ENCODE measurements at regions not wholly inside any gene's neighbourhood (a gene's known extent, or its start where the extent isn't known, plus 50 kb on each side); places are given as distances from the start of the nearest gene placed in this dataset.
A peak's percentile ranks its signal among the peaks of the same experiment; 100 is the strongest.

- no peaks in the 10 kb centered on the region for H3K27me3 ChIP-seq (replicated peaks; ENCODE audit: control insufficient read depth, insufficient read depth, low read length)
- H3K4me3 ChIP-seq (ENCODE audit: low read length) = no peak overlapping the region
- no peaks in the 10 kb centered on the region for H3K9me3 ChIP-seq (ENCODE audit: control insufficient read depth, low read length)
- no peaks in the 10 kb centered on the region for H3K4me1 ChIP-seq (ENCODE audit: control insufficient read depth, insufficient read depth, low read length)
- DNase-seq (ENCODE audit: low read depth) = no peak
- no peak overlapping the region for H3K9ac ChIP-seq (ENCODE audit: low read length)
- no peaks in the 10 kb centered on the region for H3K36me3 ChIP-seq (ENCODE audit: control insufficient read depth, insufficient read depth, low read length, severe bottlenecking)
Measured at GRCh38 chr12:89289720-89290119, 62.6 kb downstream of the DUSP6 start.

GRCh38 chr12:89288959-89289358 lies 63.3 kb downstream of the DUSP6 start:
- no peak overlapping the region for H3K9ac ChIP-seq (ENCODE audit: low read length)
- no peaks in the 10 kb centered on the region for H3K27me3 ChIP-seq (replicated peaks; ENCODE audit: control insufficient read depth, insufficient read depth, low read length)
- H3K9me3 ChIP-seq (ENCODE audit: control insufficient read depth, low read length) = no peaks in the 10 kb centered on the region
- H3K4me1 ChIP-seq (ENCODE audit: control insufficient read depth, insufficient read depth, low read length) = no peaks in the 10 kb centered on the region
- no peak overlapping the region for H3K4me3 ChIP-seq (ENCODE audit: low read length)
- DNase-seq (ENCODE audit: low read depth) = no peak
- H3K36me3 ChIP-seq (ENCODE audit: control insufficient read depth, insufficient read depth, low read length, severe bottlenecking) = no peaks in the 10 kb centered on the region

DNA sequence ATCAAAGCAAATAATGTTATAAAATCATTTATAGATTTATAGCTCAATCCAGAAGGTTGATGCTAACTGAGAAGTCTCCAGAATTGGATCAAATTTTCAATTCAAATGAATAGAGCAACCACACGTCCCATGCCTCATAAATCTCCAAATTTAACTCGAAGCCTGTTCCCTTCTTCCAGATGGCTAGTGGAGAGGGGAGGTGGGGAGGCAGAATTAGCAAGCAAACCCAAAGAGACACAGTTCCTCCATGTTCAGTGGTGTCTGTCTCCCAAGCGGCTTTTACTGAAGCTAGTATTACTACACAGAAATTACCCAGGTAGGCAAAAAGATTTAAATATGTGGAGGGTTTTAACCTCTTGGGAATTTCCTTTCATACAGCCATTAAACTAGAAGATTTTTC lies 65.8 kb downstream of the DUSP6 start:
- Histone ChIP-seq H3K27me3 (replicated peaks; ENCODE audit: control insufficient read depth, insufficient read depth, low read length) (no peaks in the 10 kb centered on the region), H3K36me3 (ENCODE audit: control insufficient read depth, insufficient read depth, low read length, severe bottlenecking) (no peaks in the 10 kb centered on the region), H3K4me3 (ENCODE audit: low read length) (no peak overlapping the region), H3K9ac (ENCODE audit: low read length) (no peak overlapping the region), H3K4me1 (ENCODE audit: control insufficient read depth, insufficient read depth, low read length) (peaks cover 6% of the 10 kb centered on the region), H3K9me3 (ENCODE audit: control insufficient read depth, low read length) (no peaks in the 10 kb centered on the region)
- no peak for DNase-seq (ENCODE audit: low read depth)

- H3K27me3 ChIP-seq (replicated peaks; ENCODE audit: control insufficient read depth, insufficient read depth, low read length) = no peaks in the 10 kb centered on the region
- peaks cover 14% of the 10 kb centered on the region for H3K4me1 ChIP-seq (ENCODE audit: control insufficient read depth, insufficient read depth, low read length)
- no peak for DNase-seq (ENCODE audit: low read depth)
- no peaks in the 10 kb centered on the region for H3K9me3 ChIP-seq (ENCODE audit: control insufficient read depth, low read length)
- H3K36me3 ChIP-seq (ENCODE audit: control insufficient read depth, insufficient read depth, low read length, severe bottlenecking) = no peaks in the 10 kb centered on the region
- H3K4me3 ChIP-seq (ENCODE audit: low read length) = peak overlapping the region; percentile 24
- H3K9ac ChIP-seq (ENCODE audit: low read length) = peak overlapping the region; percentile 59
Measured at GRCh38 chr12:89281539-89281867, 70.8 kb downstream of the DUSP6 start.

- H3K4me3 ChIP-seq (ENCODE audit: low read length) = peak overlapping the region; percentile 0
- H3K27me3 ChIP-seq (replicated peaks; ENCODE audit: control insufficient read depth, insufficient read depth, low read length) = no peaks in the 10 kb centered on the region
- H3K9ac ChIP-seq (ENCODE audit: low read length) = peak overlapping the region; percentile 59
- no peak for DNase-seq (ENCODE audit: low read depth)
- H3K9me3 ChIP-seq (ENCODE audit: control insufficient read depth, low read length) = no peaks in the 10 kb centered on the region
- peaks cover 14% of the 10 kb centered on the region for H3K4me1 ChIP-seq (ENCODE audit: control insufficient read depth, insufficient read depth, low read length)
- H3K36me3 ChIP-seq (ENCODE audit: control insufficient read depth, insufficient read depth, low read length, severe bottlenecking) = no peaks in the 10 kb centered on the region
Measured at GRCh38 chr12:89280833-89281538, 71.3 kb downstream of the DUSP6 start.

GRCh38 chr12:89279499-89279898 lies 72.8 kb downstream of the DUSP6 start:
- Histone ChIP-seq H3K4me1 (ENCODE audit: control insufficient read depth, insufficient read depth, low read length) (peaks cover 14% of the 10 kb centered on the region), H3K9me3 (ENCODE audit: control insufficient read depth, low read length) (no peaks in the 10 kb centered on the region), H3K27me3 (replicated peaks; ENCODE audit: control insufficient read depth, insufficient read depth, low read length) (no peaks in the 10 kb centered on the region), H3K36me3 (ENCODE audit: control insufficient read depth, insufficient read depth, low read length, severe bottlenecking) (no peaks in the 10 kb centered on the region), H3K4me3 (ENCODE audit: low read length) (no peak overlapping the region), H3K9ac (ENCODE audit: low read length) (no peak overlapping the region)
- no peak for DNase-seq (ENCODE audit: low read depth)

DNA sequence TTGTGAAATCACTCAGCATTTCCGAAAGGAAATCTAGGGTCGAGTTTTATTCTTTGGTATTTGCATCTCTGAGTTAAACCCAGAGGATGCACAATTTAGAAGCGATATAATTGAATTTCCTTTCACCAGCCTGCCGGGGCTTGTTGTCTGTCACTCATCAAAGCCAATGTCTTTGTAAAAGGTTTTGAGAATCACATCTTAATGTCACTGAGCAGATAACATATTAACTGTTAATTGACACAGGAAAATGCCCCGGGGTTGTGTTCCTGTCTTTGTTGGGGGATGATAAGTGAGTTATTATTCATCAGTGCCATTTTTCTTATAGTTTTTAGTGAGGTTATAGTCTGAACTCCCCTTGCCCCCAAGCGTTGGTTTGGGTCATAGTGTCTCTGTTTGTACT lies 73.4 kb downstream of the DUSP6 start:
- H3K9ac ChIP-seq (ENCODE audit: low read length) = no peak overlapping the region
- no peaks in the 10 kb centered on the region for H3K27me3 ChIP-seq (replicated peaks; ENCODE audit: control insufficient read depth, insufficient read depth, low read length)
- no peaks in the 10 kb centered on the region for H3K36me3 ChIP-seq (ENCODE audit: control insufficient read depth, insufficient read depth, low read length, severe bottlenecking)
- peaks cover 14% of the 10 kb centered on the region for H3K4me1 ChIP-seq (ENCODE audit: control insufficient read depth, insufficient read depth, low read length)
- no peaks in the 10 kb centered on the region for H3K9me3 ChIP-seq (ENCODE audit: control insufficient read depth, low read length)
- no peak overlapping the region for H3K4me3 ChIP-seq (ENCODE audit: low read length)
- no peak for DNase-seq (ENCODE audit: low read depth)

- H3K9me3 ChIP-seq (ENCODE audit: control insufficient read depth, low read length) = no peaks in the 10 kb centered on the region
- no peaks in the 10 kb centered on the region for H3K36me3 ChIP-seq (ENCODE audit: control insufficient read depth, insufficient read depth, low read length, severe bottlenecking)
- peaks cover 14% of the 10 kb centered on the region for H3K4me1 ChIP-seq (ENCODE audit: control insufficient read depth, insufficient read depth, low read length)
- DNase-seq (ENCODE audit: low read depth) = no peak
- no peak overlapping the region for H3K4me3 ChIP-seq (ENCODE audit: low read length)
- no peaks in the 10 kb centered on the region for H3K27me3 ChIP-seq (replicated peaks; ENCODE audit: control insufficient read depth, insufficient read depth, low read length)
- no peak overlapping the region for H3K9ac ChIP-seq (ENCODE audit: low read length)
Measured at GRCh38 chr12:89278169-89278568, 74.1 kb downstream of the DUSP6 start.

DNA sequence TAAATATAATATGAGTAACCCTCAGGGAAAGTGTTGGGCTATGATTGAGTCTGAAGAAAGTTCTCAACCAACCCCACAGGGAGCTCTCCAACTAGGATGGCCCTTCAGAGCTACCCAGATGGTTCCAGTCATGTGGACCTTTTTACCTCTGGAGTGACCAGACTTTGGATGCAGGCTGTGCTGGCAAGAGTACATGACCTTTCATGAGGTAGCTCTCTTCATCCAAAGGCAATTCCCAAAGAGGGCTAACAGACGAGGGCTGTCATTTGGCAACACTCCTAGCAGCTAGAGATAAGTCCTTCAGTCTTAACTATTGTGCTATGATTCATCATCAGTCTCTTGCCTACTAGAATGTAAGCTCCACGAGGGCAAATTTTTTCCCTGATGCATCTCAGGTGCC lies 75.4 kb downstream of the DUSP6 start:
- Histone ChIP-seq H3K9me3 (ENCODE audit: control insufficient read depth, low read length) (no peaks in the 10 kb centered on the region), H3K4me1 (ENCODE audit: control insufficient read depth, insufficient read depth, low read length) (peaks cover 12% of the 10 kb centered on the region), H3K4me3 (ENCODE audit: low read length) (no peak overlapping the region), H3K9ac (ENCODE audit: low read length) (no peak overlapping the region), H3K36me3 (ENCODE audit: control insufficient read depth, insufficient read depth, low read length, severe bottlenecking) (no peaks in the 10 kb centered on the region), H3K27me3 (replicated peaks; ENCODE audit: control insufficient read depth, insufficient read depth, low read length) (no peaks in the 10 kb centered on the region)
- DNase-seq (ENCODE audit: low read depth) = no peak

- Histone ChIP-seq H3K9ac (ENCODE audit: low read length) (no peak overlapping the region), H3K4me3 (ENCODE audit: low read length) (no peak overlapping the region), H3K9me3 (ENCODE audit: control insufficient read depth, low read length) (no peaks in the 10 kb centered on the region), H3K27me3 (replicated peaks; ENCODE audit: control insufficient read depth, insufficient read depth, low read length) (no peaks in the 10 kb centered on the region), H3K4me1 (ENCODE audit: control insufficient read depth, insufficient read depth, low read length) (no peaks in the 10 kb centered on the region), H3K36me3 (ENCODE audit: control insufficient read depth, insufficient read depth, low read length, severe bottlenecking) (no peaks in the 10 kb centered on the region)
- no peak for DNase-seq (ENCODE audit: low read depth)
Measured at GRCh38 chr12:89273525-89273924, 78.8 kb downstream of the DUSP6 start.

GRCh38 chr12:89270548-89270947 lies 81.8 kb downstream of the DUSP6 start:
- no peaks in the 10 kb centered on the region for H3K9me3 ChIP-seq (ENCODE audit: control insufficient read depth, low read length)
- no peak for DNase-seq (ENCODE audit: low read depth)
- H3K36me3 ChIP-seq (ENCODE audit: control insufficient read depth, insufficient read depth, low read length, severe bottlenecking) = no peaks in the 10 kb centered on the region
- H3K4me1 ChIP-seq (ENCODE audit: control insufficient read depth, insufficient read depth, low read length) = peaks cover 16% of the 10 kb centered on the region
- no peaks in the 10 kb centered on the region for H3K27me3 ChIP-seq (replicated peaks; ENCODE audit: control insufficient read depth, insufficient read depth, low read length)
- no peak overlapping the region for H3K9ac ChIP-seq (ENCODE audit: low read length)
- no peak overlapping the region for H3K4me3 ChIP-seq (ENCODE audit: low read length)

DNA sequence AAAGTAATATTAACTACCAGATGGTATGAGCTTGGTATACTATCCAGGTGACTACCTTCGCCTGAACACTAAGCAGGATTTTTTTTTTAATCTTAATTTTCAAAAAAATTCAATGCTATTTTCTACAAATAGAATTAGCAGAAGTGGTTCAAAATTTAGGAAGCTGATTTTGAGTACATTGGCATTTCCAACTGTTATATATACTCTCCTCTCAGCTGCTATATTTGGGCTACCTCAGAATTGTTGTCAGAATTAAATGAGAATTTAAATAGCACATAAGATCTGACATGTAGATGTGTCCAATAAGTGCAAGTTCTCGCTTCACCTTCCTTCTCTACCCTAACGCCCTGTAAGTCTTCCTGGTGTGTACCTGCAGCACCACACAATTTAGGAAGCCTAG lies 83.1 kb downstream of the DUSP6 start:
- H3K36me3 ChIP-seq (ENCODE audit: control insufficient read depth, insufficient read depth, low read length, severe bottlenecking) = no peaks in the 10 kb centered on the region
- H3K9me3 ChIP-seq (ENCODE audit: control insufficient read depth, low read length) = no peaks in the 10 kb centered on the region
- H3K4me1 ChIP-seq (ENCODE audit: control insufficient read depth, insufficient read depth, low read length) = peaks cover 29% of the 10 kb centered on the region
- H3K9ac ChIP-seq (ENCODE audit: low read length) = no peak overlapping the region
- DNase-seq (ENCODE audit: low read depth) = no peak
- H3K4me3 ChIP-seq (ENCODE audit: low read length) = no peak overlapping the region
- no peaks in the 10 kb centered on the region for H3K27me3 ChIP-seq (replicated peaks; ENCODE audit: control insufficient read depth, insufficient read depth, low read length)

Measured in adipocyte (in vitro differentiated cells).